COLO829 (cell line): ENCODE measurements at regions not wholly inside any gene's neighbourhood (a gene's known extent, or its start where the extent isn't known, plus 50 kb on each side); places are given as distances from the start of the nearest gene placed in this dataset.
"Not testable (repeated sequence)": the region's sequence is repeated elsewhere in the genome, so short reads cannot be mapped to it uniquely, and the experiment has no call there.

Experiments used
- DNase-seq: peaks from one replicate; pipeline ENCODE4 v3.0.0; 2012; ENCODE audit warnings: low spot score

GRCh38 chrX:150213481-150214030 lies 149.6 kb upstream of the MAMLD1 start:
- no peak for DNase-seq

- not testable (repeated sequence) for DNase-seq
Measured at GRCh38 chrX:150216000-150216399, 147.1 kb upstream of the MAMLD1 start.

GRCh38 chrX:150216716-150217115 lies 146.4 kb upstream of the MAMLD1 start:
- no peak for DNase-seq

- no peak for DNase-seq
Measured at GRCh38 chrX:150217609-150218008, 145.5 kb upstream of the MAMLD1 start.

- DNase-seq: peak; percentile 11
Measured at GRCh38 chrX:150219374-150220185, 143.5 kb upstream of the MAMLD1 start.

- no peak for DNase-seq
Measured at GRCh38 chrX:150223176-150224015, 139.7 kb upstream of the MAMLD1 start.

GRCh38 chrX:150224676-150225075 lies 138.4 kb upstream of the MAMLD1 start:
- no peak for DNase-seq

GRCh38 chrX:150225266-150225665 lies 137.9 kb upstream of the MAMLD1 start:
- no peak for DNase-seq

GRCh38 chrX:150225756-150226155 lies 137.4 kb upstream of the MAMLD1 start:
- no peak for DNase-seq

- DNase-seq: no peak
Measured at GRCh38 chrX:150226223-150226965, 136.7 kb upstream of the MAMLD1 start.

- no peak for DNase-seq
Measured at GRCh38 chrX:150227321-150227860, 135.7 kb upstream of the MAMLD1 start.

- DNase-seq: no peak
Measured at GRCh38 chrX:150227873-150228410, 135.2 kb upstream of the MAMLD1 start.

- DNase-seq: no peak
Measured at GRCh38 chrX:150228431-150228830, 134.7 kb upstream of the MAMLD1 start.

- no peak for DNase-seq
Measured at GRCh38 chrX:150229030-150229429, 134.1 kb upstream of the MAMLD1 start.

GRCh38 chrX:150229481-150229880 lies 133.6 kb upstream of the MAMLD1 start:
- no peak for DNase-seq

GRCh38 chrX:150230952-150231351 lies 132.2 kb upstream of the MAMLD1 start:
- not testable (repeated sequence) for DNase-seq

- not testable (repeated sequence) for DNase-seq
Measured at GRCh38 chrX:150231368-150231767, 131.7 kb upstream of the MAMLD1 start.

- not testable (repeated sequence) for DNase-seq
Measured at GRCh38 chrX:150232222-150232621, 130.9 kb upstream of the MAMLD1 start.

GRCh38 chrX:150234126-150234525 lies 129.0 kb upstream of the MAMLD1 start:
- no peak for DNase-seq

GRCh38 chrX:150236327-150236726 lies 126.8 kb upstream of the MAMLD1 start:
- DNase-seq: peak; percentile 40

- DNase-seq: no peak
Measured at GRCh38 chrX:150238632-150239382, 124.3 kb upstream of the MAMLD1 start.
